ENCODE measurements at regions not wholly inside any gene's neighbourhood (a gene's known extent, or its start where the extent isn't known, plus 50 kb on each side); places are given as distances from the start of the nearest gene placed in this dataset.
"Not testable (repeated sequence)": the region's sequence is repeated elsewhere in the genome, so short reads cannot be mapped to it uniquely, and the experiment has no call there.

DNA sequence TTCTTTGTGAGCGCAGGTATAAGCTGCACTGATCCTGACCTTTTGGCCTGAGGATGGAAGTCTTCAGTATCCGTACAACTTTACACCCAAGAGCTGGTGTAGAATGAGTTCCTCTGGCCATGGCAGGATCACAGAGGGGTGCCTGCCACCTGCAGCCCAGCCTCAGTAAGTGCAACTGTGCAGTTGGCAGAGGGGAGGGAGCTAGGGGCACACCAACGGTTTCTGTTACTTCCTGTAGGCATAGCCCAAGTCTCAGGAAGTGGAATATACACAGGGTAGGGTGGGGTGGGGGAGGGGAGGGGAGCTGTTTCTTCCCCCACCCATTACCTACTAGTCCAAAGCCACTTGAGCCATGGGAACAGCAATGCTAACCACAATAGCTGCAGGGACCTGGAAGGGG is 85.4 kb upstream of the GBA3 start:
- H3K27me3 ChIP-seq (replicated peaks; ENCODE audit: control insufficient read depth, insufficient read depth, low read length) = no peaks in the 10 kb centered on the region
- H3K4me3 ChIP-seq (replicated peaks; ENCODE audit: low read depth, low read length) = no peak overlapping the region
- no peaks in the 10 kb centered on the region for H3K36me3 ChIP-seq (ENCODE audit: control insufficient read depth, insufficient read depth, low read length)
- DNase-seq (ENCODE audit: extremely low read depth, insufficient read length) = peak; percentile 28
- TF ChIP-seq, protein P1, sequence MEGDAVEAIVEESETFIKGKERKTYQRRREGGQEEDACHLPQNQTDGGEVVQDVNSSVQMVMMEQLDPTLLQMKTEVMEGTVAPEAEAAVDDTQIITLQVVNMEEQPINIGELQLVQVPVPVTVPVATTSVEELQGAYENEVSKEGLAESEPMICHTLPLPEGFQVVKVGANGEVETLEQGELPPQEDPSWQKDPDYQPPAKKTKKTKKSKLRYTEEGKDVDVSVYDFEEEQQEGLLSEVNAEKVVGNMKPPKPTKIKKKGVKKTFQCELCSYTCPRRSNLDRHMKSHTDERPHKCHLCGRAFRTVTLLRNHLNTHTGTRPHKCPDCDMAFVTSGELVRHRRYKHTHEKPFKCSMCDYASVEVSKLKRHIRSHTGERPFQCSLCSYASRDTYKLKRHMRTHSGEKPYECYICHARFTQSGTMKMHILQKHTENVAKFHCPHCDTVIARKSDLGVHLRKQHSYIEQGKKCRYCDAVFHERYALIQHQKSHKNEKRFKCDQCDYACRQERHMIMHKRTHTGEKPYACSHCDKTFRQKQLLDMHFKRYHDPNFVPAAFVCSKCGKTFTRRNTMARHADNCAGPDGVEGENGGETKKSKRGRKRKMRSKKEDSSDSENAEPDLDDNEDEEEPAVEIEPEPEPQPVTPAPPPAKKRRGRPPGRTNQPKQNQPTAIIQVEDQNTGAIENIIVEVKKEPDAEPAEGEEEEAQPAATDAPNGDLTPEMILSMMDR (IDR thresholded peaks at IDR 0.05; ENCODE audit: insufficient read depth, low read length, poor library complexity, severe bottlenecking) = peak; percentile 36

GRCh38 chr4:22609951-22610525 is 82.7 kb upstream of the GBA3 start:
- DNase-seq (ENCODE audit: extremely low read depth, insufficient read length); H3K36me3 ChIP-seq (ENCODE audit: control insufficient read depth, insufficient read depth, low read length); H3K27me3 ChIP-seq (replicated peaks; ENCODE audit: control insufficient read depth, insufficient read depth, low read length); H3K4me3 ChIP-seq (replicated peaks; ENCODE audit: low read depth, low read length): not testable (repeated sequence)

- DNase-seq (ENCODE audit: extremely low read depth, insufficient read length) = no peak
- TF ChIP-seq, protein P1 (IDR thresholded peaks at IDR 0.05; ENCODE audit: insufficient read depth, low read length, poor library complexity, severe bottlenecking) = no peak
- Histone ChIP-seq H3K4me3 (replicated peaks; ENCODE audit: low read depth, low read length) (no peak overlapping the region), H3K36me3 (ENCODE audit: control insufficient read depth, insufficient read depth, low read length) (no peaks in the 10 kb centered on the region), H3K27me3 (replicated peaks; ENCODE audit: control insufficient read depth, insufficient read depth, low read length) (no peaks in the 10 kb centered on the region)
Measured at GRCh38 chr4:22614114-22614513, 78.6 kb upstream of the GBA3 start.

DNA sequence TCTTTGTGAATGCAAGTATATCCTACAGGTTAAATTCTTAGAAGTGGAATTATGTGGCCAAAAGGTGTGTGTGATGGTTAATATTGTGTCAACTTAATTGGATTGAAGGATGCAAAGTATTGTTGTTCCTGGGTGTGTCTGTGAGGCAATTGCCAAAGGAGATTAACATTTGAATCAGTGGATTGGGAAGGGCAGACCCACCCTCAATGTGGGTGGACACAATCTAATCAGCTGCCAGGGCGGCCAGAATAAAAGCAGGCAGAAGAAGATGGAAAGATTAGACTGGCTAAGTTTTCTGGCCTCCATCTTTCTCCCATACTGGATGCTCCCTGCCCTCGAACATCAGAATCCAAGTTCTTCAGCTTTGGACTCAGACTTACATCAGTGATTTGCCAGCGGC is 76.2 kb upstream of the GBA3 start:
- DNase-seq (ENCODE audit: extremely low read depth, insufficient read length) = no peak
- TF ChIP-seq, protein P1 (IDR thresholded peaks at IDR 0.05; ENCODE audit: insufficient read depth, low read length, poor library complexity, severe bottlenecking) = no peak
- no peak overlapping the region for H3K4me3 ChIP-seq (replicated peaks; ENCODE audit: low read depth, low read length)
- no peaks in the 10 kb centered on the region for H3K27me3 ChIP-seq (replicated peaks; ENCODE audit: control insufficient read depth, insufficient read depth, low read length)
- H3K36me3 ChIP-seq (ENCODE audit: control insufficient read depth, insufficient read depth, low read length) = no peaks in the 10 kb centered on the region

DNA sequence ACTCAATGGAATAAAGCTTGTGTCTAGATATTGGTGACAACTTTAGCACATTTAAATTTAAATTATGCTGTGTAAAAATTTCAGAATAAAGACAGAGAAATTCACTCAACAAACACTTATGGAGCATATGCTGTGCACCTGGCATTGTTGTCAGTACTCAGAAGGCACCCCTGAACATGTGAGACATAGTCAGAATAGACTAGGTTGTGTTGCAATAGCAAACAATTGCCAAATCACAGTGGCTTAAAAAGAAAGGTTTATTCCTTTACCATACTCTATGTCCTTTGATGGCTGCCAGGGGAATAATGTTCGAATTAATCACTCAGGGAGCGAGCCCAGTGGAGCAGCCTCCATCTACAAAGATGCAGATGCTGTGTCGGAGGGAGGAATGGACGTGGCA is 72.6 kb upstream of the GBA3 start:
- H3K27me3 ChIP-seq (replicated peaks; ENCODE audit: control insufficient read depth, insufficient read depth, low read length); H3K4me3 ChIP-seq (replicated peaks; ENCODE audit: low read depth, low read length); H3K36me3 ChIP-seq (ENCODE audit: control insufficient read depth, insufficient read depth, low read length); DNase-seq (ENCODE audit: extremely low read depth, insufficient read length): not testable (repeated sequence)

DNA sequence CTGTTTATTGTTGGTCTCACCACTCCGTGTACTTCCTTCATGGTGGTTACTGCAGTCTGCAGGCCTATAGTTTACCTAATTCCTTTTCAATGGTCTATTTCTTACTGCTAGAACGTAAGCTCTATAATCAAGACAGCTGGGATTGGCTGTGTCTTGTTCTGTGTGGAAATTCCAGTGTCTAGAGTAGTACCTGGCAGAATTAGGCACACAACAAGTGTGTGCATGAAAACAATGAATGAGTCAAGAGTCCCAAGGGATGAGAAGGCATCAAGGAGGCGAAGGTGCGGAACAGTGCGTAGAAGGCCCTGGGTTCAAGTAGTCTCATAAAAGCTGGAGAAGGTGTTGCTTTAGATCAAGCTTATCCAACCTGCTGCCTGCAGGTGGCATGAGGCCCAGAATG is 70.8 kb upstream of the GBA3 start:
- DNase-seq (ENCODE audit: extremely low read depth, insufficient read length); H3K4me3 ChIP-seq (replicated peaks; ENCODE audit: low read depth, low read length); H3K36me3 ChIP-seq (ENCODE audit: control insufficient read depth, insufficient read depth, low read length); H3K27me3 ChIP-seq (replicated peaks; ENCODE audit: control insufficient read depth, insufficient read depth, low read length): not testable (repeated sequence)

DNA sequence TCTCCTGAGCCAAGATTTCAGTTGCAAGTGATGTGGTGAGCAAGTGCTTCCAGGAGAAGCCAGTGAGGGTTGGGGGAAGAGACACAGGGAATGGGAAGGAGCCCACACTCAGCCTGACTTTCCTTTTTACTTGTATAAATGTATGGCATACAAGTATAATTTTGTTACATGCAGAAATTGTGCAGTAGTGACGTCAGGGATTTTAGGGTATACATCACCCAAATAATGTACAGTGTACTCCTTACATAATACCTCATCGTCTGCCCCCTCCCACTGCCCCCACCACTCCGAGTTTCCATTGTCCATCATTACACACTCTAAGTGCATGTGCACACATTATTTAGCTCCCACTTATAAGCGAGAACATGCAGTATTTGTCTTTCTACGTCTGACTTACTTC is 68.7 kb upstream of the GBA3 start:
- not testable (repeated sequence) for H3K4me3 ChIP-seq (replicated peaks; ENCODE audit: low read depth, low read length); DNase-seq (ENCODE audit: extremely low read depth, insufficient read length); H3K27me3 ChIP-seq (replicated peaks; ENCODE audit: control insufficient read depth, insufficient read depth, low read length); H3K36me3 ChIP-seq (ENCODE audit: control insufficient read depth, insufficient read depth, low read length)

GRCh38 chr4:22625311-22625710 is 67.4 kb upstream of the GBA3 start:
- H3K36me3 ChIP-seq (ENCODE audit: control insufficient read depth, insufficient read depth, low read length) = no peaks in the 10 kb centered on the region
- H3K4me3 ChIP-seq (replicated peaks; ENCODE audit: low read depth, low read length) = no peak overlapping the region
- TF ChIP-seq, protein P1 (IDR thresholded peaks at IDR 0.05; ENCODE audit: insufficient read depth, low read length, poor library complexity, severe bottlenecking) = no peak
- no peak for DNase-seq (ENCODE audit: extremely low read depth, insufficient read length)
- H3K27me3 ChIP-seq (replicated peaks; ENCODE audit: control insufficient read depth, insufficient read depth, low read length) = no peaks in the 10 kb centered on the region

- DNase-seq (ENCODE audit: extremely low read depth, insufficient read length); H3K27me3 ChIP-seq (replicated peaks; ENCODE audit: control insufficient read depth, insufficient read depth, low read length); H3K4me3 ChIP-seq (replicated peaks; ENCODE audit: low read depth, low read length); H3K36me3 ChIP-seq (ENCODE audit: control insufficient read depth, insufficient read depth, low read length): not testable (repeated sequence)
Measured at GRCh38 chr4:22627851-22628250, 64.9 kb upstream of the GBA3 start.

GRCh38 chr4:22630161-22630975 is 62.4 kb upstream of the GBA3 start:
- not testable (repeated sequence) for H3K36me3 ChIP-seq (ENCODE audit: control insufficient read depth, insufficient read depth, low read length); DNase-seq (ENCODE audit: extremely low read depth, insufficient read length); H3K4me3 ChIP-seq (replicated peaks; ENCODE audit: low read depth, low read length); H3K27me3 ChIP-seq (replicated peaks; ENCODE audit: control insufficient read depth, insufficient read depth, low read length)

All from GM06990 (cell line).